Fibroblast of lung (primary cell): ENCODE measurements at regions not wholly inside any gene's neighbourhood (a gene's known extent, or its start where the extent isn't known, plus 50 kb on each side); places are given as distances from the start of the nearest gene placed in this dataset.

Source experiments
- DNase-seq, 2 donors: peaks; one replicate each; pipeline versions ENCODE4 v3.0.0 to v3.0.0-alpha.2; 2010; ENCODE audit warnings: low read depth in 2 of 2
- H2AFZ ChIP-seq: 2 replicates; pipeline ENCODE4 v1.5.1; 2012; ENCODE audit warnings: low read length, control low read depth, inconsistent platforms
- H3K27ac ChIP-seq: 2 replicates; pipeline ENCODE4 v1.5.1; 2011; ENCODE audit warnings: low read length, control low read depth; ENCODE audit not compliant: insufficient read depth
- H3K27me3 ChIP-seq: 2 replicates; pipeline ENCODE4 v1.5.1; 2011; ENCODE audit warnings: mild to moderate bottlenecking, low read length; ENCODE audit not compliant: control insufficient read depth, insufficient read depth
- H3K36me3 ChIP-seq: 2 replicates; pipeline ENCODE4 v1.5.1; 2011; ENCODE audit warnings: low read length; ENCODE audit not compliant: control insufficient read depth, insufficient read depth
- H3K4me1 ChIP-seq: 2 replicates; pipeline ENCODE4 v1.5.1; 2011; ENCODE audit warnings: low read length; ENCODE audit not compliant: control insufficient read depth, insufficient read depth; ENCODE audit errors: extremely low read depth
- H3K4me2 ChIP-seq: 2 replicates; pipeline ENCODE4 v1.5.1; 2011; ENCODE audit warnings: low read length, control low read depth; ENCODE audit not compliant: insufficient read depth; ENCODE audit errors: extremely low read depth
- H3K4me3 ChIP-seq, 4 experiments: fragments of 200-600 bp in 1 of 4; sonication (generic) in 1 of 4; replicated peaks in 1 of 4; 2 replicates each; pipeline ENCODE4 v1.5.1; 2011 to 2016; ENCODE audit warnings: low read length in 4 of 4, low read depth in 3 of 4, mild to moderate bottlenecking in 3 of 4, control low read depth in 2 of 4, inconsistent platforms in 1 of 4, mixed read lengths in 1 of 4; ENCODE audit not compliant: insufficient read depth in 1 of 4; ENCODE audit errors: control extremely low read depth in 1 of 4
- H3K79me2 ChIP-seq: 2 replicates; pipeline ENCODE4 v1.5.1; 2012; ENCODE audit warnings: mild to moderate bottlenecking, low read length, inconsistent platforms; ENCODE audit not compliant: control insufficient read depth, insufficient read depth
- H3K9ac ChIP-seq: 2 replicates; pipeline ENCODE4 v1.5.1; 2011; ENCODE audit warnings: mild to moderate bottlenecking, low read length, control low read depth; ENCODE audit not compliant: insufficient read depth
- H3K9me3 ChIP-seq: 2 replicates; pipeline ENCODE4 v1.5.1; 2012; ENCODE audit warnings: low read depth, low read length; ENCODE audit not compliant: control insufficient read depth, insufficient read depth
- H4K20me1 ChIP-seq: 2 replicates; pipeline ENCODE4 v1.5.1; 2011; ENCODE audit warnings: low read length; ENCODE audit not compliant: control insufficient read depth, insufficient read depth; ENCODE audit errors: extremely low read depth
- CTCF ChIP-seq, 2 donors: IDR thresholded peaks in 1 of 2; conservative IDR thresholded peaks in 1 of 2; 1 replicate in 1 of 2; 2 replicates in 1 of 2; pipeline ENCODE4 v1.5.1; 2011 to 2012; ENCODE audit warnings: low read length in 2 of 2, control low read depth in 1 of 2, inconsistent platforms in 1 of 2, low read depth in 1 of 2, mild to moderate bottlenecking in 1 of 2
- EZH2 ChIP-seq: IDR thresholded peaks from 2 replicates; pipeline ENCODE4 v1.5.1; 2012; ENCODE audit warnings: low read length, control low read depth, mild to moderate bottlenecking; ENCODE audit errors: missing control alignments

GRCh38 chrX:5265324-5265850 lies 963.3 kb downstream of the NLGN4X start:
- no peaks in the 10 kb centered on the region for H3K79me2 ChIP-seq
- no peaks in the 10 kb centered on the region for H3K4me1 ChIP-seq
- H3K36me3 ChIP-seq = no peaks in the 10 kb centered on the region
- H3K27me3 ChIP-seq = no peaks in the 10 kb centered on the region
- no peak overlapping the region for H3K9ac ChIP-seq
- no peak overlapping the region for H3K27ac ChIP-seq
- no peak overlapping the region for H3K4me2 ChIP-seq
- TF ChIP-seq CTCF (conservative IDR thresholded peaks at IDR 0.05 in 1 of 2, IDR thresholded peaks at IDR 0.05 in 1 of 2; ENCODE audit: low read depth in 1 of 2, low read length in 2 of 2) (no peak), EZH2 (no peak)
- no peaks in the 10 kb centered on the region for H3K9me3 ChIP-seq
- no peaks in the 10 kb centered on the region for H4K20me1 ChIP-seq
- no peak for DNase-seq
- no peak overlapping the region for H2AFZ ChIP-seq
- no peak overlapping the region for H3K4me3 ChIP-seq

GRCh38 chrX:5250106-5250505 lies 978.6 kb downstream of the NLGN4X start:
- no peak for DNase-seq
- Histone ChIP-seq H3K36me3 (no peaks in the 10 kb centered on the region), H3K4me2 (no peak overlapping the region), H3K4me3 (no peak overlapping the region), H3K27ac (no peak overlapping the region), H2AFZ (no peak overlapping the region), H3K4me1 (no peaks in the 10 kb centered on the region), H3K9me3 (no peaks in the 10 kb centered on the region), H3K9ac (no peak overlapping the region), H3K27me3 (no peaks in the 10 kb centered on the region), H3K79me2 (no peaks in the 10 kb centered on the region), H4K20me1 (no peaks in the 10 kb centered on the region)
- TF ChIP-seq EZH2 (no peak), CTCF (conservative IDR thresholded peaks at IDR 0.05 in 1 of 2, IDR thresholded peaks at IDR 0.05 in 1 of 2; ENCODE audit: low read depth in 1 of 2, low read length in 2 of 2) (no peak)

GRCh38 chrX:5242091-5242790 lies 986.4 kb downstream of the NLGN4X start:
- Histone ChIP-seq H3K79me2 (no peaks in the 10 kb centered on the region), H3K27ac (no peak overlapping the region), H3K9ac (no peak overlapping the region), H2AFZ (no peak overlapping the region), H3K27me3 (no peaks in the 10 kb centered on the region), H4K20me1 (no peaks in the 10 kb centered on the region), H3K4me3 (no peak overlapping the region), H3K9me3 (no peaks in the 10 kb centered on the region), H3K36me3 (no peaks in the 10 kb centered on the region), H3K4me2 (no peak overlapping the region), H3K4me1 (no peaks in the 10 kb centered on the region)
- TF ChIP-seq CTCF (conservative IDR thresholded peaks at IDR 0.05 in 1 of 2, IDR thresholded peaks at IDR 0.05 in 1 of 2; ENCODE audit: low read depth in 1 of 2, low read length in 2 of 2) = no peak
- no peak for TF ChIP-seq EZH2
- DNase-seq = no peak
